MM.1S (cell line): ENCODE measurements at regions not wholly inside any gene's neighbourhood (a gene's known extent, or its start where the extent isn't known, plus 50 kb on each side); places are given as distances from the start of the nearest gene placed in this dataset.

Source experiments
- EZH2 ChIP-seq: fragments of 300-600 bp; sonication (generic); optimal IDR thresholded peaks from 2 replicates; pipeline ENCODE3; 2017; ENCODE audit warnings: low read depth, mild to moderate bottlenecking, antibody characterized with exemption, low read length, mixed read lengths
- TF ChIP-seq, protein P1 (sequence below): fragments of 300-600 bp; sonication (generic); IDR thresholded peaks from 2 replicates; pipeline ENCODE4 v1.5.1; 2016; ENCODE audit warnings: antibody characterized with exemption, low read length, mixed read lengths

DNA sequence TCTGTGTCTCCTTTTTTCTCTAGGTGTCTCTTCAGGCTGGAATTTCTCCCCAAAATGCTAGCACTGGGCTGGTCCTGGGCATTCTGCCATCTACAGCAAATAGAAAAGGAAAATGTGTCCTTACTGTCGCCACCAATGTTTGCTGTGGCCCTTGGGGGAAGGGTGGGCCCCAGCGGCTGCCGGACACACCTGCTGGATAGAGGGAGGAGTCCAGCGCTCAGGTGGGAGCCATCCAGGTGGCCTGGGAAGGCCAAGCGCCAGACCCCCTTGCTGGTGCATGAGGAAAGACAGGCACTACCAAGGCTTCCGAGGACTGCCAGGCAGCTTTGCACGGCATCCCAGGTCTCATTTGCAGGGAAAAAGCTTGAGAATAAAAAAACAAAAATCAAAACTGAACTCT lies 147.7 kb upstream of the GATA6 start:
- TF ChIP-seq, protein P1, sequence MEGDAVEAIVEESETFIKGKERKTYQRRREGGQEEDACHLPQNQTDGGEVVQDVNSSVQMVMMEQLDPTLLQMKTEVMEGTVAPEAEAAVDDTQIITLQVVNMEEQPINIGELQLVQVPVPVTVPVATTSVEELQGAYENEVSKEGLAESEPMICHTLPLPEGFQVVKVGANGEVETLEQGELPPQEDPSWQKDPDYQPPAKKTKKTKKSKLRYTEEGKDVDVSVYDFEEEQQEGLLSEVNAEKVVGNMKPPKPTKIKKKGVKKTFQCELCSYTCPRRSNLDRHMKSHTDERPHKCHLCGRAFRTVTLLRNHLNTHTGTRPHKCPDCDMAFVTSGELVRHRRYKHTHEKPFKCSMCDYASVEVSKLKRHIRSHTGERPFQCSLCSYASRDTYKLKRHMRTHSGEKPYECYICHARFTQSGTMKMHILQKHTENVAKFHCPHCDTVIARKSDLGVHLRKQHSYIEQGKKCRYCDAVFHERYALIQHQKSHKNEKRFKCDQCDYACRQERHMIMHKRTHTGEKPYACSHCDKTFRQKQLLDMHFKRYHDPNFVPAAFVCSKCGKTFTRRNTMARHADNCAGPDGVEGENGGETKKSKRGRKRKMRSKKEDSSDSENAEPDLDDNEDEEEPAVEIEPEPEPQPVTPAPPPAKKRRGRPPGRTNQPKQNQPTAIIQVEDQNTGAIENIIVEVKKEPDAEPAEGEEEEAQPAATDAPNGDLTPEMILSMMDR, result no peak
- no peak for TF ChIP-seq EZH2
